Left lung (tissue), 4 donors: ENCODE measurements at regions not wholly inside any gene's neighbourhood (a gene's known extent, or its start where the extent isn't known, plus 50 kb on each side); places are given as distances from the start of the nearest gene placed in this dataset.

ENCODE experiments used
- ATAC-seq: fragments of 200-7000 bp; cut with Tn5 transposase; one replicate; pipeline ENCODE4 v1.9.1; 2020; ENCODE audit warnings: moderate library complexity
- DNase-seq, 4 donors: peaks; one replicate each; pipeline ENCODE4 v3.0.0-alpha.2; 2013 to 2020
- H3K27ac ChIP-seq, 2 donors: fragments of 200-600 bp; sonication (generic) in 1 of 2; one replicate each; pipeline versions ENCODE4 v1.5.0 to v1.8.0; 2020 to 2021
- H3K27me3 ChIP-seq, 2 donors: fragments of 200-600 bp; sonication (generic) in 1 of 2; one replicate each; pipeline versions ENCODE4 v1.5.0 to v1.8.0; 2020 to 2021
- H3K36me3 ChIP-seq, 2 donors: fragments of 200-600 bp; sonication (generic) in 1 of 2; one replicate each; pipeline versions ENCODE4 v1.5.0 to v1.8.0; 2020 to 2021
- H3K4me1 ChIP-seq, 2 donors: fragments of 200-600 bp; one replicate each; pipeline ENCODE4 v1.8.0; 2021
- H3K4me3 ChIP-seq, 2 donors: fragments of 200-600 bp; sonication (generic) in 1 of 2; one replicate each; pipeline versions ENCODE4 v1.5.0 to v1.8.0; 2020 to 2021; ENCODE audit warnings: mild to moderate bottlenecking in 1 of 2
- H3K9me3 ChIP-seq, 2 donors: fragments of 200-600 bp; sonication (generic) in 1 of 2; one replicate each; pipeline versions ENCODE4 v1.5.0 to v1.8.0; 2020 to 2021
- CTCF ChIP-seq, 2 donors: fragments of 200-600 bp; sonication (generic) in 1 of 2; IDR thresholded peaks; one replicate each; pipeline versions ENCODE4 v1.5.0 to v1.8.0; 2021; ENCODE audit warnings: antibody characterized with exemption in 2 of 2
- intact Hi-C, 2 donors: fragments of 100-400 bp; cut with DNase I; formaldehyde crosslinking; loops; one replicate each; pipeline versions ENCODE4 v1.11.2 to v1.14.2; 2022
- donor health status: DM: no; HTN: yes; CAD: no.
- donor health status: DM: no; HTN: no; CAD: no.

GRCh38 chr21:22892028-22892427, 1893.8 kb downstream of the NCAM2 start:
- TF ChIP-seq CTCF (IDR thresholded peaks at IDR 0.05): no peak
- no peaks in the 10 kb centered on the region for H3K4me1 ChIP-seq
- DNase-seq: no peak
- intact Hi-C loops: no loop called here
- no peaks in the 10 kb centered on the region for H3K36me3 ChIP-seq
- H3K27me3 ChIP-seq: no peaks in the 10 kb centered on the region
- no peak overlapping the region for H3K27ac ChIP-seq
- no peaks in the 10 kb centered on the region for H3K9me3 ChIP-seq
- no peak overlapping the region for H3K4me3 ChIP-seq
- no peak for ATAC-seq

- no peak overlapping the region for H3K27ac ChIP-seq
- ATAC-seq (no peak), DNase-seq (no peak)
- H3K4me3 ChIP-seq: no peak overlapping the region
- H3K36me3 ChIP-seq: no peaks in the 10 kb centered on the region
- no peaks in the 10 kb centered on the region for H3K4me1 ChIP-seq
- no peak for TF ChIP-seq CTCF (IDR thresholded peaks at IDR 0.05)
- intact Hi-C loops: no loop called here
- H3K9me3 ChIP-seq: no peaks in the 10 kb centered on the region
- H3K27me3 ChIP-seq: no peaks in the 10 kb centered on the region
Observed at GRCh38 chr21:22892740-22893139, 1894.5 kb downstream of the NCAM2 start.

- H3K27me3 ChIP-seq: no peaks in the 10 kb centered on the region
- no peak overlapping the region for H3K4me3 ChIP-seq
- DNase-seq (no peak), ATAC-seq (no peak)
- no peak for TF ChIP-seq CTCF (IDR thresholded peaks at IDR 0.05)
- H3K9me3 ChIP-seq: no peaks in the 10 kb centered on the region
- intact Hi-C loops: no loop called here
- no peak overlapping the region for H3K27ac ChIP-seq
- H3K36me3 ChIP-seq: no peaks in the 10 kb centered on the region
- H3K4me1 ChIP-seq: no peaks in the 10 kb centered on the region
Observed at GRCh38 chr21:22898051-22898665, 1899.9 kb downstream of the NCAM2 start.

- H3K27me3 ChIP-seq: no peaks in the 10 kb centered on the region
- no peaks in the 10 kb centered on the region for H3K9me3 ChIP-seq
- H3K27ac ChIP-seq: no peak overlapping the region
- intact Hi-C loops: no loop called here
- no peaks in the 10 kb centered on the region for H3K4me1 ChIP-seq
- H3K4me3 ChIP-seq: no peak overlapping the region
- ATAC-seq: peak; percentile 22
- DNase-seq: peak in 1 of 4 donors; percentile 4
- no peaks in the 10 kb centered on the region for H3K36me3 ChIP-seq
- TF ChIP-seq CTCF (IDR thresholded peaks at IDR 0.05): no peak
Observed at GRCh38 chr21:22900490-22900889, 1902.3 kb downstream of the NCAM2 start.

GRCh38 chr21:22903851-22904250, 1905.6 kb downstream of the NCAM2 start:
- Histone ChIP-seq H3K4me1 (no peaks in the 10 kb centered on the region), H3K4me3 (no peak overlapping the region), H3K36me3 (no peaks in the 10 kb centered on the region), H3K27ac (no peak overlapping the region), H3K27me3 (no peaks in the 10 kb centered on the region), H3K9me3 (no peaks in the 10 kb centered on the region)
- no peak for TF ChIP-seq CTCF (IDR thresholded peaks at IDR 0.05)
- intact Hi-C loops: no loop called here
- DNase-seq (no peak), ATAC-seq (no peak)
